Putamen (tissue), 1 donor: ENCODE measurements at regions not wholly inside any gene's neighbourhood (a gene's known extent, or its start where the extent isn't known, plus 50 kb on each side); places are given as distances from the start of the nearest gene placed in this dataset.
A peak's percentile ranks its signal among the peaks of the same experiment; 100 is the strongest.
"Not testable (repeated sequence)": the region's sequence is repeated elsewhere in the genome, so short reads cannot be mapped to it uniquely, and the experiment has no call there.

ENCODE experiments used
- DNase-seq: peaks from one replicate; pipeline ENCODE4 v3.0.0-alpha.2; 2016; ENCODE audit warnings: low spot score

DNA sequence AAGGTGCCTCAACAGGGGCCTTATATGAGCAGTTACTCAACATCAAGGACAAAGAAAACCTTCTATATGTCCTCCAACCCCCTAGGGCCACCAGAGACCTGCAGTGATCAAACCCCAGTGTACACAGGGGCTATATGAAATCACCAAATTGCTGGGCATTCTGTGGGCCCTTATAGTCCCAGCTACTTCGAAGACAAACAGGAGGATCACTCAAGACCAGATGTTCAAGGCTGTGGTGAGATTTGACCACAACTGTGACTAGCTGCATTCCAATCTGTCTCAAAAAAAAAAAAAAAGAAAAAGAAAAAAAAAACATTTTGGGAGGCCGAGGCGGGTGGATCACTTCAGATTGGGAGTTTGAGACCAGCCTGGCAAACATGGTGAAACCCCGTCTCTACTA, 51.0 kb upstream of the PRB2 start:
- no peak for DNase-seq

DNA sequence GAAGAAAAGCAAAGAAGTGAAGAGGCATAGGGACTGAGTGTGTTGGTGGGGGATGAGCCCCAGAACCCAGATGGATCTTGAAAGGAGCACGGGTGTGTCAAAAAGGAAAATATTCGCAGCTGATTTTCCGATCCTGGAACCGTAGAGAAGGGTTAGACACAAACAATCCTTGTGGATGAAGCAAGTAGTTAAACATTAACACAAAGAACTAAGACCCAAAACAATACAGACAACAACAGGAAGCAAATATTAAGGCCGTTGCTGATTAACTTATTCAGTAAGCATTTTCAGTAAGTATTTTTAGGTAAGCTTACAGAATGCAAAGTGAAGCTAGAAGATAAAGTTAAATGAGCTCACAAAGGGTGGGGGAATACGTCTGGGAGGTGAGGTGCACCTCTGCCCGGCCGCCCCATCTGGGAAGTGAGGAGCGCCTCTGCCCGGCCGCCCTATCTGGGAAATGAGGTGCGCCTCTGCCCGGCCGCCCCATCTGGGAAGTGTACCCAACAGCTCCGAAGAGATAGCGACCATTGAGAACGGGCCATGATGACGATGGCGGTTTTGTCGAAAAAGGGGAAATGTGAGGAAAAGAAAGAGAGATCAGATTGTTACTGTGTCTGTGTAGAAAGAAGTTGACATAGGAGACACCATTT, 62.8 kb upstream of the PRB2 start:
- DNase-seq = no peak

DNA sequence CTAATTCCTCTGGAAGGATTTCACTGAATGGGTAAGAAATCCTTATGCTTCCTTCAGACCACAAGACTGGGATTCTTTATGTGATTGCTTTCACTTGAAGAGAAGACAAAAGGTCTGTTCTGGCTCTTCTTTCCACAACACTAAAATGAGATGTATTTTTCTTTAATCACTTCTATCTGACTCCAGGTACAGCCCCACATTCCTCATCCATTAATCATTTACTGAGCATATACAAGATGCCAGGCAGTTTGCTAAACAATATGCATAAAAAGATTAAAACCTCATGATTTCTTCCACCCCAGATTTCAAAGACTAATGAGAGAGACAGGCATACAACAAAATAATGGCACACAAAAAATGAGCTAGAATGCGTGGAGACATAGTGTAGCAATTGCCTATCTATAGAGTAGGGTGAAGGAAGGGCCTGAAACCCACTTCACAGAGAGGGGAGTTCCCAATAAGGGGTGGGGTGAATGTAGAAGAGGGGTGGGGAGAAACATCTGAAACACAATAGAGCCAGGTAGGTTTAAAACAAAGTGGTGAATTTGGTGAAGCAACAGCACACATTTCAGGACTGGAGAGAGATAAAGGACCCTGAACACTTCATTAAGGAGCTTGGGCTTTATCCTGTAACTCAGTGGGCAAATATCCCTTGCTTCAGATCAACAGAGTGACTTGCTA, 65.1 kb upstream of the PRB2 start:
- DNase-seq = no peak

DNA sequence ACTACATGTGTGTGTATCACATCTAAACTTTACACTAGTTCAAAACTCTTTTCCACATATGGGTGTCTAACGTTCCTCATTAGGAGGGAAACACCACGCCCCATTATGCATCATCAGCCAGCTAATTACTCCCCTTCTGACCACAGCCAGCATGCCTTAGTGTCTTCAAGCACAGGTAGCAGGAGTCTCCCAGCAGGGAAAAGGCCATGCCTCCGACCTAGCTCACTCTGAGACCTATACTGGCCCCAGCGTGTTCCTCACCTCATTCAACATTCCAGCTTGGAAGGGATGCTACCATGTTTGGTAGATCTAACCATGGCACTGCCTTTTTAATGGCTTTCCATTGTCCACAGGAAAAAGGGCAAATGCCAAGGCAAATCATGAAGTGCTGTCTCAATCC, 66.1 kb upstream of the PRB2 start:
- no peak for DNase-seq

DNA sequence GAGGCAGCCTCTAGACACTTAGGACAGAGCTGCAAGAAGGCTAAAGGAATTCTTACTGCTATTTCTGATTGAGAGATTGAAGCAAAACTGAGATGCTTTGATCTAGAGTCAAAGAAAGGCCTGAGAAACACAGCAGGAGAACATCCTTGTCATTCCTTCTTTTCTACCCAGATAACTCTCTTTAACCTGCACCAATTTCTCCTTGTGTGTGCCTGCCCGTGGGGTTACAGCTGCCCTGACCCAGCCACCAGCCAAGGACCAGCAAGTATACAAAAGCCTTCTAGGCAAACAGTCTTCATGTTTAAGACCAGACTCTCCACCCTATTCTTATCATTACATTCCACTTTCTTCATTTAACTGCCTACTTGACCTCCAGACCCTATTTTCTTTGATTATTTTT, 81.7 kb upstream of the PRB2 start:
- no peak for DNase-seq

DNA sequence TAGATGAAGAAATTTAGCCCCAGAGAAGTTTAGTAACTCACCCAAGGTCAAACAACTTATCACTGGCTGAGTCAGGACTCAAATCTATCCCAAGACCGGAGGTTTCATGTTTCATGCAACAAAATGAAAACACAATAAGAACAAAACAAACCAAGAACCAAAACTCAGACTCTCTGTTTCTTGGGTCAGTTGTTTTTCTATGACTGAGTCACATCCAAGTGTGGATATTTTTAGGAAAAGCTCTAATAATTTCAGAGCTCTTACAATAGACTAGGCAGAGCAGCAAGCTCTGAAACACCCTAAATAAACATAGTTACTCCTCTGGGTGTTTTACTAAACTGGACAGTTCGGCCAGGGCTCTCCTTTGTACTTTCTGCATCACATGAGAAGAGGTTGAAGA, 87.6 kb upstream of the PRB2 start:
- no peak for DNase-seq

DNA sequence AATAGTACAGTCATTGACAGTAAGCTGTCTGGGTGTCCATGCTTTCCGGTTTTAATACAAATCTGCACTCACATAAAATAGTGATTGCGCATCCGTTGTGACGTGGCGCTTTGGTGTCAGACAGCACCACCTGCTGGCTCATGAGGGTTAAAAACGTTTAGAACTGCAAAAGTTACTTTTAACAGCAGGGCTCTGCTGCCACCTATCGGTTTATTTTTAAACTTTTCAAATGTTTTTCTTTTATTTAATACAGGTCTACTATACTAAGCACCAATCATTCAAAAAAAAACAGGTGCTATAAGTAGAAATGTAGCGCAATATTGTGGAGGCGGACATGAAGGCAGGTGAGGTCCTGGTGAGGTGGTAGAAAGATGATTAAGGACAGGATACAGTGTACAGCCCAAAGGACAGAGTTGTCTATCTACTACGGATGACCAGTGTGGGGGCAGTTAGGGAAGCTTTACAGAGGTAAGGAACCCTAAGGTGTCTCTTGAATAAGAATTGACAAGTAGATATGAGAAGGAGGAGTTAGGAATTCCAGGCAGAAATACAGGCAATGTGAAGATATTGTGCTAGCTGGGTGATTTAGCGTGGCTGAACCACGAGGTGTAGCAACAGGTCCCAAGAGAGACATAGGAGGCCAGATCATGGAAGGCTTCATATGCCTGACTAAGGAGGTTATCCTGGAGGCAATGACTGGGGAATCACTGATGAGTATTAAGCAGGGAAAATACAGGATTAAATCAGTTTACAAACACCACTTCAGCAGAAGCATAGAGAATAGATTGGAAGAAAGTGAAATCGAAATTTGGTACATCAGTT, 91.5 kb upstream of the PRB2 start:
- DNase-seq = peak; percentile 78

DNA sequence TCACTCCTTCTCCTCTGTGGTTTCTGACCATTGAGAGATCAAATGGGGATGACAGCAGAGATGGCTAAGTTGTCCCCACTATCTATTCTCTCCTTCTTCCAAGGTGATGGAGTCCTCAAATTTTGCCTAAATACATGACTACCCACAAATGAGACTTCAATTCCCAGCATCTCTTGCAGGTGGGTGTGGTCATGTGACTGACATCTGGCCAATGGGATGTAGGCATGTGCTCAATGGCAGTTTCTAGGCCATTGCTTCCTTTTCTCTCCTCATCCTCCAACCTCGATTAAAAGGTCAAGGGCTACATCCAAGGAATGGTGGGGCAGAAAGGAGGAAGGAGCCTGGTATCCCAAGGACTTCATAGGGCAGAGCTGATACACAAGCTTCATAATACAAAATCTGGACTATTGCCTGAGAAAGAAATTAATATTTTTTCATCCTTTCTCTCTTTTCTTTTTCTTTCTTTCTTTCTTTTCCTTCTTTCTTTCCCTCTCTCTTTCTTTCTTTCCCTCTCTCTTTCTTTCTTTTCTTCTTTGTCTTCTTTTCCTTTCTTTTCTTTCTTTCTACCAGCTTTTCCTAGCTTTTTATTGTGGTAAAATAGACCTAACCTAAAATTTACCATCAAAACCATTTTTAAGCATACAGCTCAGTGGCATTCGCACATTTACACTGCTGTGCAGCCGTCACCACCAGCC, 100.9 kb upstream of the PRB2 start:
- no peak for DNase-seq

DNA sequence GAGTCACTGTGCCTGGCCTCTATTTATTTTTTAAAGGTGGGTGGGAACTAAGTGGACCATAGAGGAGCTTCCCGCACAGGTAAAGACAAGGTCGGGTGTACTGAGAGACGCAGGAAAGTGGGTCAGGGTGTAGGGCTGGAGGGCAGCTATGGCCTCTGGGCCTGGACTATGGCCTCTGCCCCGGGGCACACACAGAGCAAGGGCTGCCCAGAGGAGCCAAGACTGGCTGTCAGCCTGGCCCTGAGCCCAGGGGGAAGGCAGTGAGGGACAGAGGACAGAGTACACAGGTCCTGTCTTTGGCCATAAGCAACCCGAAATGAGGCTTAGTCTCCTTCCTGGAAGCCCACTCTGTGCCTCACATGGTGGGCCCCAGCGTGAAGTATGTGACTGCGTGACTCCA, 102.1 kb upstream of the PRB2 start:
- no peak for DNase-seq

DNA sequence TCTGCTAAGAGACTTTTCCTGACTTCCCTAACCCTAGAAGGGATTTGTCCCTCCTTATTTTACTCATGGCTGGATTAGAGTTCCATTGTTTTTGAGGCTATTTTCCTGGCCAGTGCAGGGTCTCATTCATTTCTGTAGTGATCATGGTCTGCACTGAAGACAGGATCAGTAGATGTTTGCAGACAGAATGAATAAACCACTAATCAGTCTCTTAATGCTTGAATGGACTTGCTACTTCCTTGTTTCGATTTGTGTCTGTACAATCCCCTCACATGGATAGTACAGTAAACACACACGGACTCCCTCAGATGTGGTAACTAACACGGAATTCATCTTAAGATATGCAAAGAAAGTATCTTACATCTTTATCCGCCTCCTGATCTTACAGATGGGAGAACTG, 102.6 kb upstream of the PRB2 start:
- DNase-seq = no peak

DNA sequence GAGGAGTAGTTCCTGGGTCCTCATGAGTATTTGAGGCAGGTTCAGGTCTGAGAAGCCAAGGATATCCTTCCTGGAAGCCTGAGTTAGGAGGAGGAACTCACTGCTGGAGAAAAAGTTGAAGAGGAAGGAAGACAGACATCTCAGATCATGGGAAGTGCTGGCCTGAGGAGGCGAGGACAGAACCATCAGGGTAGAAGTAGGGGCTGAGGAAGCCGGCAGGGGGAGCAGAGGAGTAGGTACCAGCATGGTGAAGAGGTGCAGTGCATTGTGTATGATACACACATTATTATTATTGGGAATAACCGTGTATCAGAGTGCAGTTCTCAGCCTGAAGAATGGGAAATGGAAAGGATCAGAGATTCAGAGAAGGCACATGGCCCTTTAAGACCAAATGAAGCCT, 103.2 kb upstream of the PRB2 start:
- DNase-seq = not testable (repeated sequence)

DNA sequence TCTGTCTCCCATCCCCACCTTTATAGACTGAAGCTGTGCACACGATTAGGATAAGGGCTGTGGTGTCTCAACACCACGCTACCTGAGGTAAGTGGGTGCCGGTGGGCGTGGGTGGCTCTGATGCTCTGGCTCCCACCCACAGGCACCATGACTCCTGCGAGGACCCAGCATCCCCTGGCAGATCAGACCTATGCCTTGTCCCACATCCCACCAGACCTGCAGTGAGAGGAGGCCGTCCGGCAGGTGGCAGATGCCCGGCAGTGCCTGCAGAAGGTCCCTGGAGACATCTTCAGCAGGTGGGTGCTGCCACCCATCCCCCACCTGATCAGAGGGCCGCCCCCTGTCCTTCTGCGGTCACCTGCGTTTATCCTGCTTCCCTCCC, 104.4 kb upstream of the PRB2 start:
- peak; percentile 13 for DNase-seq

DNA sequence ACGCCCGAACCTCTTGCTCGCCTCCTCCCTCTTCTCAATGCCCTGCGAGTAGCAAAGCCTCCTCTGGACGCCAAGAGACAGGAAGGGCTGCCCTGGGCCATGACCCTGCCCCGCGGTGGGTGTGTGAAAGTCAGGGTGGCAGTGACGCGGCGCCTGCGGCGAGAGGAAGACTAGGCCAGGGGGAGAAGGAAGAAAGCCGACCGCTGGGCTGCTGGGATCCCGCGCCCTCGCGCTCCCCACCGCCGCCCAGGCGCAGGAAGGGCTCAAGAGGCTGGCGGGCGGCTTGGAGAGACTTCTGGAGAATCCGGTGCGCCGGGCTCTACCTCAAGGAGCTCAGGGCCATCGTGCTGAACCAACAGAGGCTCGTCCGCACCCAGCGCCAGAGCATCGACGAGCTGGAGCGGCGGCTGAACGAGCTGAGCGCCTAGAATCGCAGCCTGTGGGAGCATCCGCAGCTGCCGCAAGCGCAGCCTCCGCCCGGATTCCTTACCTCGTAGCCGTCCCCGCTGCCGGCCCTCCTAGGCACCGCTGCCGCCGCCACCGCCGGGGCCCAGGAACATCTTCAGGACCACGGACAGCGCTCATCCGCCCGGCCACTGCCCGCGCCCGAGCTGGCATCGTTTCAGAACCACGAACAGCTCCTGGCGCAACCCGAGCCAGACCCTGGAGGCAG, 105.0 kb upstream of the PRB2 start:
- no peak for DNase-seq

DNA sequence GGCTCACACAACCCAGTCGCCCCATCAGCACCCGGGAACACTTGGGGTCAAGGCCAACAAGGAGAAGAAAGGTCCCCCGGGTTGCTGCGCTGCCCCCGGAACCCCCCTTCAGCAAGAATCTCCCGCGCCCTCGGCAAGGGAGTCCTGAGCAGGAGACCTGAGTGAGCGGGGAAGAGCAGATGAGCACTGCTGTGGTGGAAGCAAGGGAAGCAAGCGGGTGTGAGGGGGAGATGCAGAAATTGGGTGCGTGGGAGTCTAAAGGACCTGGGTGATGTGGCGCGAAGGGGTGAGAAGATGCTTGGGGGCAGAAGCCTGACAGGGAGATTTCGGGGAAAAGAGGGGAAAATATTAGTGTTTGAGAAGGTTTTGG, 105.5 kb upstream of the PRB2 start:
- peak; percentile 49 for DNase-seq

DNA sequence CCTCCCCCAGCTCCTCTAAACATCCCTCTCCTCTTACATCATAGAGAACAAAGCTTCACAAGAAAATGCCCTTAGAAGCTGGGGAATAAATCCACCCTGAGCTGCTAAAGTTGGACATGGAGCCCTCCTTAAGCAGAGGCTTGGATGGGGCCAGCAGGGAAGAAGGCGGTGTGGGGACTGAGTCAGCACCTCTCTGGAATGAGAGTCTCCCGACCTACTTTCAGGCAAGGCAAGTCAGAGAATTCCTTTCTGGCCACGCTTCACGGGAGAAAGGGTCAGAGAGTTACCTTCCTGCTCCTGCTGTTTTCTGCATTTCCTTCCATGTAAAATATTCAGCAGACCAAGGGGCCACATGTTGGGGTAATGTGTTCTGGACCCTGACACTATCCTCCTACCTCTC, 113.3 kb upstream of the PRB2 start:
- DNase-seq = no peak

DNA sequence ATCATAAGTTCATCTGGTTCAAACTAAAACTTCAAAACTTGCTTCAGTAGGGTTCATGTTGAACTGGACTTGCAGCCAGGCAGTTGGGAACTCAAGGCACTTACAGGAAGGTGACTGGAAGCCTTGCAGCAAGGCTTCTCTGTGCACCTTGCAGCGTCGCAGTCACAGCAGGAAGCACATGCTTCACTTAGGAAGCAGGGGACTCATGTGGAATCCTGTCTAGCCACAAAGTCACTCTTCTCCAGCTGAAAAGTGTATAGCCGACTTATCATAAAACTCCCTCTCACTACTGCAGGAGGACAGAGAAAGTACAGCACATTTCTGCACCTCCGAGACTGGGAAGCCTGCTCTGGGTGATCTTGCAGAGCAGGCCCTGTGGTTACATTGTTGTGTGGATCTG, 114.0 kb upstream of the PRB2 start:
- no peak for DNase-seq

DNA sequence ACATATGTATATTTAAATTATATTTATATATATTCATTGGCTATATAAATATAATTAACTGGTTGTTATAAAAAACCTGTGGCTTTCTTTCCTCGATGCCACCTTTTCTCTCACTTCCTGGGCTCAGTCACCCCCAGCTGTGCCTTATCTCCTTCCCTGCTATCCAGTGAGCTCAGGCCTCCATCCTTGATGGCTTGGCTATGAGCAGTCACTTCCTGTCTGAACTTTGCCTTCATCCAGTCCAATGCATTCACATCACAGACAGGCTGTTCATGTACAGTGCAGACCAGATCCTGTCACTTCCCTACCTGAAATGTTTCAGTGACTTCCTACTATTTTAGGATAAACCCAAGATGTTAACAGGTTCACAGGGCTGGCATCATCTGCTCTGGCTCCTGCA, 115.3 kb upstream of the PRB2 start:
- DNase-seq = no peak

DNA sequence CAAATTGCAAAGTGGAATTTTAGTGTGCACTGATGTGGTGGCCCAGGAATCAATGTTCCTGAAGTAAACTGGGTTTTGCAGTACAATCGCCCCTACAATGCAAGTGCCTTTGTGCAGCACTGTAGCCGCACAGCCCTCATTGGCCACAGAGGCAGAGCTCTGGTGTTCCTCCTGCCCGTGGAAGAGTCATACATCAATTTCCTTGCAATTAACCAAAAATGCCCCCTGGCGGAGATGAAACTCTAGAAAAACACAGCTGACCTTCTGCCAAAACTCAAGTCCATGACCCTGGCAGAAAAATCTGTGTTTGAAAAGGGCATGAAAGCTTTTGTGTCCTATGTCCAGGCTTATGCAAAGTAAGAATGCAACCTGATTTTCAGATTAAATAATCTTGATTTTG, 117.9 kb upstream of the PRB2 start:
- no peak for DNase-seq

DNA sequence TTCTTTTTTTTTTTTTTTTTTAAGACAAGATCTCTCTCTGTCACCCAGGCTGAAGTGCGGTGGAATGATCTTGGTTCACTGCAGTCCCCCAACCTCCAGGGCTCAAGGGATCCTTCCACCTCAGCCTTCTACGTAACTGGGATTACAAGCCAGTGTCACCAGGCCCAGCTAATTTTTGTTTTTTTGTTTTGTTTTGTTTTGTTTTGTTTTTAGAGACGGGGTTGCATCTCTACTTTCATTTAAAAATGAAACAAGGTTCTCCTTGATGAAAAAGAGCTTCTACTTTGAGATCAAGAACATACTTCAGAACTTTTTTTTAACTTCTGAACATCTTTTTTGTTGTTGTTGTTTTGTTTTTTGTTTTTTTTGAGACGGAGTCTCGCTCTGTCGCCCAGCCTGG, 121.7 kb upstream of the PRB2 start:
- no peak for DNase-seq

DNA sequence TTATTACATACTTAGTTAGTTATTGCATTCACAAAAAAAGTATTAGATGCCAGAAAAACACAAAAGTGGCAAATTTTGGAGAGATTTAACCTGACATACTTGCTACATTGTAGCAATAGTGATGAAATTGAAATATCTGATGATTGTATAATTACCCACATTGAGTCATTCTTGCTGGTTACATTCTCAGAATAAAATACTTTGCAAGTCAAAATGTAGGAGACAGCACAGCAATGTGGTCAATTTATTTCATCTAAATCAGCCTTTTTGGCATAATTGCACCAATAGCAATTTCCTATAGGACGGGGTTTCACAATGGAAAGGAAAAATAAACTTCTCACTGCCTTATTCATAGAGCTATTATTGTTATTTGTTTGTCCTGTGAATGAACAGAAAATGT, 125.0 kb upstream of the ETV6 start:
- DNase-seq = no peak

DNA sequence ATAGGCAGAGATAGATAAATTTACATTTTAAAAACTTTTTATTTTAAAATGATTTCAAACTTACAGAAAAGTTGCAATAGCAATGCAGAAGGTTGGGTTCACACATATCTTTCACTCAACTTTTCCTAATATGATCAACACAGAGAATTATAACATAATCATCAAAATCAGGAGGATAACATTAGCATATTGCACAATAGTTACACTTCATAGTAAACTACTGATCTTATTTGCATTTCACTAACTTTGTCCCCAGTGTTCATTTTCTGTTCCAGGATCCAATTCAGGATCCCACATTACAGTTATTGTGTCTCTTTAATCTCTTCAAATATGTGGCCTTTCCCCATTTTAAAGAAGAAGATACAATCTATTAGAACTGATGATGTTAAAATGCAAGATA, 115.4 kb upstream of the ETV6 start:
- DNase-seq = no peak

DNA sequence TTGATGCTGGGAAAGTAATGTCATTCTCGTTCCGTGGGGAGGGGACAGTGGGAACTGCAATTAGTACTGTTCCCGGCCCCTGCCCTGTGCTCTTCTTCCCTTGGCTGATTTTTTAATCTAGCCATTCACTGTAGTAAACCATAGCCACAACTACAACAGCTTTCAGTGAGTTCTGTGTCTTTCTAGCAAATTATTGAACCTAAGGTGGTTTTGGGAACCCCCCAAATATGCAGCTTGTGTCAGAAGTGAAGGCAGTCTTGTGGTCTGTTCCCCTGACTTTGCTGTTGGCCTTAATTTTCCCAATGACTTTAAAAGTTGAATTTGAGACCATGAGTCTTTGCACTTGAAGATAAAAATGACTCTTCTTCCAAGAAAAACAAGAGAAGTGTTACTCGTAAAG, 114.3 kb upstream of the ETV6 start:
- no peak for DNase-seq
